K562 (cell line): ENCODE measurements at regions not wholly inside any gene's neighbourhood (a gene's known extent, or its start where the extent isn't known, plus 50 kb on each side); places are given as distances from the start of the nearest gene placed in this dataset.

Source experiments
- ATAC-seq: fragments of 200-7000 bp; cut with Tn5 transposase; 3 replicates; pipeline ENCODE4 v1.9.1; 2020; ENCODE audit warnings: moderate library complexity
- BruUV-seq: library from RNA; stranded (reverse); fragments of 400-500 nt; replicated peaks from 2 replicates; lab custom pipeline; 2021; lab: Mats Ljungman, UMichigan
- CTCF ChIA-PET: fragments of 300-600 bp; formaldehyde crosslinking; extraction: SDS; loops from one replicate; lab custom pipeline; 2021; ENCODE audit warnings: low intra/inter-chr PET ratio; lab: Yijun Ruan, JAX
- POLR2A ChIA-PET: fragments of 300-600, 350-650 bp; sonication (Branson Sonifier 250); formaldehyde crosslinking; extraction: SDS; loops from one replicate; lab custom pipeline; 2021; ENCODE audit warnings: antibody characterized with exemption, inconsistent platforms; lab: Yijun Ruan, JAX
- DNase-seq, 4 experiments: peaks; one replicate each; pipeline versions ENCODE4 v3.0.0 to v3.0.0-alpha.2; 2011 to 2018; ENCODE audit warnings: low spot score in 3 of 4, mixed read lengths in 3 of 4; ENCODE audit errors: extremely low read depth in 1 of 4
- FAIRE-seq: peaks from 2 replicates; lab custom pipeline; 2011; peaks lifted over from hg19 to GRCh38; lab: Jason Lieb, UNC
- H2AFZ ChIP-seq: 2 replicates; pipeline ENCODE4 v1.6.0; 2011; ENCODE audit warnings: low read depth, low read length, control low read depth, inconsistent platforms
- H3K27ac ChIP-seq: fragments of 200-600 bp; 3 replicates; pipeline ENCODE4 v1.8.0; 2011; ENCODE audit warnings: low read depth, mild to moderate bottlenecking, control low read depth, inconsistent platforms, low read length, moderate library complexity, mixed read lengths; ENCODE audit errors: extremely low read depth
- H3K27me3 ChIP-seq, 2 experiments: fragments of 300-600 bp in 1 of 2; 2 replicates in 1 of 2; 3 replicates in 1 of 2; pipeline versions ENCODE4 v1.6.0 to v1.8.0; 2011; ENCODE audit warnings: inconsistent platforms in 2 of 2, low read length in 2 of 2, mild to moderate bottlenecking in 1 of 2, mixed read lengths in 1 of 2, moderate library complexity in 1 of 2; ENCODE audit not compliant: control insufficient read depth in 2 of 2, insufficient read depth in 2 of 2
- H3K36me3 ChIP-seq: fragments of 300-600 bp; 3 replicates; pipeline ENCODE4 v1.8.0; 2011; ENCODE audit warnings: mild to moderate bottlenecking, low read length, inconsistent platforms; ENCODE audit not compliant: control insufficient read depth, insufficient read depth
- H3K4me1 ChIP-seq, 2 experiments: fragments of 200-600 bp in 1 of 2; replicated peaks in 1 of 2; 2 replicates in 1 of 2; 3 replicates in 1 of 2; pipeline versions ENCODE4 v1.5.1 to v1.8.0; 2011; ENCODE audit warnings: inconsistent platforms in 2 of 2, low read length in 2 of 2, mild to moderate bottlenecking in 1 of 2, mixed read lengths in 1 of 2, moderate library complexity in 1 of 2; ENCODE audit not compliant: control insufficient read depth in 2 of 2, insufficient read depth in 2 of 2
- H3K4me2 ChIP-seq: 2 replicates; pipeline ENCODE4 v1.6.1; 2011; ENCODE audit warnings: low read length, control low read depth, inconsistent platforms, mixed read lengths; ENCODE audit not compliant: insufficient read depth
- H3K4me3 ChIP-seq: fragments of 200-600 bp; sonication (generic), shearing (Covaris generic); 2 replicates; pipeline ENCODE4 v1.5.1; 2016; ENCODE audit warnings: control low read depth, inconsistent platforms
- H3K79me2 ChIP-seq: fragments of 200-600 bp; 3 replicates; pipeline ENCODE4 v1.8.0; 2011; ENCODE audit warnings: low read length, inconsistent platforms; ENCODE audit not compliant: control insufficient read depth, insufficient read depth
- H3K9ac ChIP-seq, 2 experiments: 2 replicates each; pipeline versions ENCODE4 v1.6.0 to v1.6.1; 2011; ENCODE audit warnings: low read depth in 2 of 2, low read length in 2 of 2, control low read depth in 1 of 2, inconsistent platforms in 1 of 2, mild to moderate bottlenecking in 1 of 2, mixed read lengths in 1 of 2; ENCODE audit not compliant: insufficient read depth in 1 of 2
- H3K9me1 ChIP-seq: one replicate; pipeline ENCODE4 v1.6.0; 2011; ENCODE audit warnings: inconsistent platforms, mild to moderate bottlenecking, low read length, moderate library complexity; ENCODE audit not compliant: control insufficient read depth, insufficient read depth
- H3K9me3 ChIP-seq: replicated peaks from 2 replicates; pipeline ENCODE4 v1.5.1; 2011; ENCODE audit warnings: low read depth, low read length, inconsistent platforms; ENCODE audit not compliant: control insufficient read depth, insufficient read depth
- H4K20me1 ChIP-seq: replicated peaks from 2 replicates; pipeline ENCODE4 v1.6.1; 2011; ENCODE audit warnings: low read length, inconsistent platforms, mixed read lengths; ENCODE audit not compliant: control insufficient read depth, insufficient read depth
- HOXB6 ChIP-seq: fragments of 250-450 bp; sonication (Bioruptor Pico); IDR thresholded peaks from 2 replicates; pipeline ENCODE4 v1.5.1; 2022; ENCODE audit warnings: mild to moderate bottlenecking, borderline replicate concordance
- MCM7 ChIP-seq, 2 experiments: fragments of 450-650 bp; IDR thresholded peaks; 2 replicates each; pipeline ENCODE4 v1.6.1; 2016 to 2018
- NFIX ChIP-seq: fragments of 250-450 bp; sonication (Bioruptor Pico); IDR thresholded peaks from 2 replicates; pipeline ENCODE4 v1.4.0; 2020; ENCODE audit warnings: low read depth, mild to moderate bottlenecking, moderate library complexity
- PHB ChIP-seq: fragments of 250-450 bp; sonication (Bioruptor Pico); IDR thresholded peaks from 2 replicates; pipeline ENCODE4 v1.5.0; 2021
- PTBP1 ChIP-seq: fragments of 200-400 bp; formaldehyde crosslinking; IDR thresholded peaks from 2 replicates; pipeline ENCODE4 v1.6.1; 2017; ENCODE audit warnings: low read depth, low read length
- PURB ChIP-seq: sonication (generic); formaldehyde crosslinking; IDR thresholded peaks from 2 replicates; pipeline ENCODE4 v1.9.0; 2021; ENCODE audit warnings: low read depth, mild to moderate bottlenecking, missing genetic modification reagents
- TEAD1 ChIP-seq, 2 experiments: fragments of 450-650 bp in 1 of 2; sonication (generic) in 1 of 2; formaldehyde crosslinking; IDR thresholded peaks; 2 replicates each; pipeline versions ENCODE4 v1.4.0 to v1.8.0; 2020 to 2022; ENCODE audit warnings: mild to moderate bottlenecking in 2 of 2, missing genetic modification reagents in 1 of 2
- TFAM ChIP-seq: fragments of 250-450 bp; sonication (Bioruptor Pico); conservative IDR thresholded peaks from 2 replicates; pipeline ENCODE4 v1.5.0; 2021; ENCODE audit warnings: mild to moderate bottlenecking, moderate library complexity
- XRCC5 ChIP-seq: fragments of 200-400 bp; formaldehyde crosslinking; IDR thresholded peaks from 2 replicates; pipeline ENCODE4 v1.6.1; 2017; ENCODE audit warnings: low read depth, mild to moderate bottlenecking, low read length
- ZNF124 ChIP-seq: sonication (generic); formaldehyde crosslinking; IDR thresholded peaks from 2 replicates; pipeline ENCODE4 v1.8.1; 2022; ENCODE audit warnings: missing genetic modification reagents
- ZNF316 ChIP-seq: fragments of 450-650 bp; IDR thresholded peaks from 2 replicates; pipeline ENCODE4 v1.6.1; 2016
- ZSCAN29 ChIP-seq: fragments of 450-650 bp; IDR thresholded peaks from 2 replicates; pipeline ENCODE4 v1.6.1; 2017
- WGBS: fragments of 100-300 bp; shearing (Covaris generic); methylation state at CpG from one replicate; pipeline ENCODE4 v1.1.6; 2016; ENCODE audit warnings: low coverage, mixed read lengths; ENCODE audit not compliant: insufficient coverage; ENCODE audit errors: missing lambda C conversion rate; 5-methylcytosine and 5-hydroxymethylcytosine counted together
- in situ Hi-C: fragments of 300-500 bp; cut with MboI; formaldehyde crosslinking; loops from 4 replicates; pipeline ENCODE4 v1.15.0; 2018; ENCODE audit warnings: inconsistent platforms, mixed read lengths
- intact Hi-C: fragments of 100-400 bp; cut with micrococcal nuclease; formaldehyde crosslinking; loops from 2 replicates; pipeline ENCODE4 v1.14.2; 2022
- TF ChIP-seq, protein P1 (sequence below): sonication (generic); IDR thresholded peaks from 2 replicates; pipeline ENCODE4 v1.6.1; 2016
- TF ChIP-seq, protein P2 (sequence below): fragments of 450-650 bp; conservative IDR thresholded peaks from 2 replicates; pipeline ENCODE4 v1.6.1; 2016; ENCODE audit warnings: missing genetic modification characterization, low read depth, mild to moderate bottlenecking, missing compliant biosample characterization, moderate library complexity
- TF ChIP-seq, protein P3 (sequence below), 3 experiments: fragments of 200-800 bp in 1 of 3; fragments of 250-450 bp in 1 of 3; fragments of 450-650 bp in 1 of 3; sonication (Bioruptor Pico) in 1 of 3; sonication (Bioruptor generic) in 1 of 3; formaldehyde crosslinking in 1 of 3; IDR thresholded peaks; 2 replicates each; pipeline versions ENCODE4 v1.6.1 to v1.8.0; 2016 to 2022; ENCODE audit warnings: mild to moderate bottlenecking in 2 of 3, missing genetic modification characterization in 2 of 3, missing compliant biosample characterization in 1 of 3, moderate library complexity in 1 of 3
- TF ChIP-seq, protein P4 (sequence below): fragments of 250-450 bp; sonication (Bioruptor Pico); IDR thresholded peaks from 2 replicates; pipeline ENCODE4 v1.4.0; 2020; ENCODE audit warnings: borderline replicate concordance

DNA sequence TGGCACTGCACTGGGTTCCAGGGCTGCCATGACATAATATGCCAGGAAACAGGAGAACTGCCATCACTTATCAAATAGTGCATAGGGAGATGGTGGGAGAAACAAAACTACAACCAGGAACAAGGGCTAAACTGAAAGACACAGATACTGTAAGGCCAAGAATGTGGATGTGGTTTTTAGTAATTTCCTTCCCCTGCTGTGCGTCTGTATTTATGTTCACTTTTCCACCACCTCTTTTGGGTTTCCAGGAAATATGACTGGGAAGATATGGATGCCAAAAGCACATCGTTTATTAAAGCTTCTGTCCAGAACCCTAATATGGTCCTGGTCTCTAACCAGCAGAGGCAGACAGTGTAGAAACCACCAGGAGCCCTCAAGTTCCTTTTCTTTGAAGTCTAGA, 759.7 kb upstream of the FANCL start:
- Histone ChIP-seq H3K9me1 (no peaks in the 10 kb centered on the region), H3K79me2 (no peaks in the 10 kb centered on the region), H3K9me3 (no peaks in the 10 kb centered on the region), H3K36me3 (no peaks in the 10 kb centered on the region), H3K4me2 (no peak overlapping the region), H3K27me3 (no peaks in the 10 kb centered on the region), H3K4me3 (no peak overlapping the region), H2AFZ (no peak overlapping the region), H3K4me1 (no peaks in the 10 kb centered on the region), H3K9ac (no peak overlapping the region), H4K20me1 (no peaks in the 10 kb centered on the region), H3K27ac (no peak overlapping the region)
- intact Hi-C loops (no loop called here), in situ Hi-C loops (no loop called here)
- DNase-seq (no peak), ATAC-seq (no peak), FAIRE-seq (no peak)
- POLR2A ChIA-PET = interaction anchor here (0.7 kb wide), 1 partner anchor 694 kb away, joined by 3 read pairs; no protein-coding TSS in a partner anchor
- TF ChIP-seq PTBP1 (no peak), ZNF316 (no peak), PURB (no peak), PHB (no peak), MCM7 (IDR thresholded peaks at IDR 0.05) (no peak), TFAM (CRISPR knock-in tag) (no peak), ZNF124 (no peak), HOXB6 (CRISPR knock-in tag) (no peak), TEAD1 (CRISPR knock-in tag; IDR thresholded peaks at IDR 0.05) (no peak), ZSCAN29 (no peak), NFIX (no peak), XRCC5 (no peak)
- TF ChIP-seq, protein P1, sequence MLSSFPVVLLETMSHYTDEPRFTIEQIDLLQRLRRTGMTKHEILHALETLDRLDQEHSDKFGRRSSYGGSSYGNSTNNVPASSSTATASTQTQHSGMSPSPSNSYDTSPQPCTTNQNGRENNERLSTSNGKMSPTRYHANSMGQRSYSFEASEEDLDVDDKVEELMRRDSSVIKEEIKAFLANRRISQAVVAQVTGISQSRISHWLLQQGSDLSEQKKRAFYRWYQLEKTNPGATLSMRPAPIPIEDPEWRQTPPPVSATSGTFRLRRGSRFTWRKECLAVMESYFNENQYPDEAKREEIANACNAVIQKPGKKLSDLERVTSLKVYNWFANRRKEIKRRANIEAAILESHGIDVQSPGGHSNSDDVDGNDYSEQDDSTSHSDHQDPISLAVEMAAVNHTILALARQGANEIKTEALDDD = no peak
- TF ChIP-seq, protein P2, sequence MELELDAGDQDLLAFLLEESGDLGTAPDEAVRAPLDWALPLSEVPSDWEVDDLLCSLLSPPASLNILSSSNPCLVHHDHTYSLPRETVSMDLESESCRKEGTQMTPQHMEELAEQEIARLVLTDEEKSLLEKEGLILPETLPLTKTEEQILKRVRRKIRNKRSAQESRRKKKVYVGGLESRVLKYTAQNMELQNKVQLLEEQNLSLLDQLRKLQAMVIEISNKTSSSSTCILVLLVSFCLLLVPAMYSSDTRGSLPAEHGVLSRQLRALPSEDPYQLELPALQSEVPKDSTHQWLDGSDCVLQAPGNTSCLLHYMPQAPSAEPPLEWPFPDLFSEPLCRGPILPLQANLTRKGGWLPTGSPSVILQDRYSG (tag) = no peak
- TF ChIP-seq, protein P3, sequence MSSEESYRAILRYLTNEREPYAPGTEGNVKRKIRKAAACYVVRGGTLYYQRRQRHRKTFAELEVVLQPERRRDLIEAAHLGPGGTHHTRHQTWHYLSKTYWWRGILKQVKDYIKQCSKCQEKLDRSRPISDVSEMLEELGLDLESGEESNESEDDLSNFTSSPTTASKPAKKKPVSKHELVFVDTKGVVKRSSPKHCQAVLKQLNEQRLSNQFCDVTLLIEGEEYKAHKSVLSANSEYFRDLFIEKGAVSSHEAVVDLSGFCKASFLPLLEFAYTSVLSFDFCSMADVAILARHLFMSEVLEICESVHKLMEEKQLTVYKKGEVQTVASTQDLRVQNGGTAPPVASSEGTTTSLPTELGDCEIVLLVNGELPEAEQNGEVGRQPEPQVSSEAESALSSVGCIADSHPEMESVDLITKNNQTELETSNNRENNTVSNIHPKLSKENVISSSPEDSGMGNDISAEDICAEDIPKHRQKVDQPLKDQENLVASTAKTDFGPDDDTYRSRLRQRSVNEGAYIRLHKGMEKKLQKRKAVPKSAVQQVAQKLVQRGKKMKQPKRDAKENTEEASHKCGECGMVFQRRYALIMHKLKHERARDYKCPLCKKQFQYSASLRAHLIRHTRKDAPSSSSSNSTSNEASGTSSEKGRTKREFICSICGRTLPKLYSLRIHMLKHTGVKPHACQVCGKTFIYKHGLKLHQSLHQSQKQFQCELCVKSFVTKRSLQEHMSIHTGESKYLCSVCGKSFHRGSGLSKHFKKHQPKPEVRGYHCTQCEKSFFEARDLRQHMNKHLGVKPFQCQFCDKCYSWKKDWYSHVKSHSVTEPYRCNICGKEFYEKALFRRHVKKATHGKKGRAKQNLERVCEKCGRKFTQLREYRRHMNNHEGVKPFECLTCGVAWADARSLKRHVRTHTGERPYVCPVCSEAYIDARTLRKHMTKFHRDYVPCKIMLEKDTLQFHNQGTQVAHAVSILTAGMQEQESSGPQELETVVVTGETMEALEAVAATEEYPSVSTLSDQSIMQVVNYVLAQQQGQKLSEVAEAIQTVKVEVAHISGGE (CRISPR knock-in tag; IDR thresholded peaks at IDR 0.05) = no peak
- TF ChIP-seq, protein P4, sequence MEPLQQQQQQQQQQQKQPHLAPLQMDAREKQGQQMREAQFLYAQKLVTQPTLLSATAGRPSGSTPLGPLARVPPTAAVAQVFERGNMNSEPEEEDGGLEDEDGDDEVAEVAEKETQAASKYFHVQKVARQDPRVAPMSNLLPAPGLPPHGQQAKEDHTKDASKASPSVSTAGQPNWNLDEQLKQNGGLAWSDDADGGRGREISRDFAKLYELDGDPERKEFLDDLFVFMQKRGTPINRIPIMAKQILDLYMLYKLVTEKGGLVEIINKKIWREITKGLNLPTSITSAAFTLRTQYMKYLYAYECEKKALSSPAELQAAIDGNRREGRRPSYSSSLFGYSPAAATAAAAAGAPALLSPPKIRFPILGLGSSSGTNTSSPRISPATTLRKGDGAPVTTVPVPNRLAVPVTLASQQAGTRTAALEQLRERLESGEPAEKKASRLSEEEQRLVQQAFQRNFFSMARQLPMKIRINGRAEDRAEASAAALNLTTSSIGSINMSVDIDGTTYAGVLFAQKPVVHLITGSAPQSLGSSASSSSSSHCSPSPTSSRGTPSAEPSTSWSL (CRISPR knock-in tag) = no peak
- CTCF ChIA-PET = no interaction called here
- WGBS = 0% methylated on average over 2 of the region's 2 CpGs
- no TSS peak for BruUV-seq
